HL-60/S4 treated with phorbol 12-myristate 13-acetate at 8.2 ng/mL for 4 days and 3 days (cell line): ENCODE measurements at regions not wholly inside any gene's neighbourhood (a gene's known extent, or its start where the extent isn't known, plus 50 kb on each side); places are given as distances from the start of the nearest gene placed in this dataset.
"Not testable (repeated sequence)": the region's sequence is repeated elsewhere in the genome, so short reads cannot be mapped to it uniquely, and the experiment has no call there.

ENCODE experiments used
- in situ Hi-C: fragments of 300-500 bp; cut with MboI; formaldehyde crosslinking; loops from 2 replicates; pipeline ENCODE4 v1.15.0; 2022; ENCODE audit warnings: low sequenced_read_pairs

- in situ Hi-C loops: no loop called here
These were observed 248.3 kb downstream of the GADD45G start for GRCh38 chr9:89853161-89853560.

- in situ Hi-C loops: no loop called here
These were observed 249.1 kb downstream of the GADD45G start for GRCh38 chr9:89853931-89854330.

- in situ Hi-C loops: no loop called here
These were observed 250.1 kb downstream of the GADD45G start for GRCh38 chr9:89854715-89855475.

GRCh38 chr9:89856296-89856695 is 251.5 kb downstream of the GADD45G start:
- in situ Hi-C loops: not testable (repeated sequence)

- in situ Hi-C loops: not testable (repeated sequence)
These were observed 252.1 kb downstream of the GADD45G start for GRCh38 chr9:89856950-89857349.

- in situ Hi-C loops: not testable (repeated sequence)
These were observed 255.0 kb downstream of the GADD45G start for GRCh38 chr9:89859842-89860241.

- in situ Hi-C loops: not testable (repeated sequence)
These were observed 256.6 kb downstream of the GADD45G start for GRCh38 chr9:89861371-89861770.

GRCh38 chr9:89862316-89862715 is 257.5 kb downstream of the GADD45G start:
- in situ Hi-C loops: no loop called here

- in situ Hi-C loops: no loop called here
These were observed 258.3 kb downstream of the GADD45G start for GRCh38 chr9:89863141-89863540.

GRCh38 chr9:89863837-89864236 is 259.0 kb downstream of the GADD45G start:
- in situ Hi-C loops: no loop called here

- in situ Hi-C loops: no loop called here
These were observed 259.4 kb downstream of the GADD45G start for GRCh38 chr9:89864257-89864656.

- in situ Hi-C loops: no loop called here
These were observed 259.9 kb downstream of the GADD45G start for GRCh38 chr9:89864731-89865130.

- in situ Hi-C loops: no loop called here
These were observed 260.5 kb downstream of the GADD45G start for GRCh38 chr9:89865357-89865756.

- in situ Hi-C loops: no loop called here
These were observed 261.2 kb downstream of the GADD45G start for GRCh38 chr9:89865981-89866380.

- in situ Hi-C loops: no loop called here
These were observed 261.9 kb downstream of the GADD45G start for GRCh38 chr9:89866701-89867100.

GRCh38 chr9:89868100-89868499 is 263.3 kb downstream of the GADD45G start:
- in situ Hi-C loops: no loop called here

GRCh38 chr9:89869793-89870580 is 265.2 kb downstream of the GADD45G start:
- in situ Hi-C loops: no loop called here

GRCh38 chr9:89871871-89872331 is 267.1 kb downstream of the GADD45G start:
- in situ Hi-C loops: no loop called here

GRCh38 chr9:89872426-89872912 is 267.7 kb downstream of the GADD45G start:
- in situ Hi-C loops: no loop called here

GRCh38 chr9:89872913-89873707 is 268.3 kb downstream of the GADD45G start:
- in situ Hi-C loops: no loop called here

GRCh38 chr9:89873801-89874200 is 269.0 kb downstream of the GADD45G start:
- in situ Hi-C loops: no loop called here
